GM23338 (cell line): ENCODE measurements at regions not wholly inside any gene's neighbourhood (a gene's known extent, or its start where the extent isn't known, plus 50 kb on each side); places are given as distances from the start of the nearest gene placed in this dataset.

Experiments
- ATAC-seq: fragments of 200-7000 bp; cut with Tn5 transposase; 3 replicates; pipeline ENCODE4 v1.9.1; 2020
- DNase-seq: peaks from one replicate; pipeline ENCODE4 v3.0.0-alpha.2; 2015; ENCODE audit warnings: low spot score
- H2AFZ ChIP-seq: fragments of 200-600 bp; sonication (generic); 2 replicates; pipeline ENCODE4 v1.8.0; 2016; ENCODE audit warnings: antibody characterized with exemption, mild to moderate bottlenecking, moderate library complexity
- H3F3A ChIP-seq: fragments of 200-600 bp; sonication (generic); replicated peaks from 2 replicates; pipeline ENCODE4 v1.8.0; 2017; ENCODE audit warnings: antibody characterized with exemption, mixed run types, low read depth
- H3K27ac ChIP-seq: fragments of 200-600 bp; sonication (generic); 2 replicates; pipeline ENCODE4 v1.6.1; 2016; ENCODE audit warnings: low read depth
- H3K27me3 ChIP-seq: fragments of 200-600 bp; sonication (generic); 2 replicates; pipeline ENCODE4 v1.8.0; 2016; ENCODE audit warnings: mild to moderate bottlenecking, mixed run types, moderate library complexity; ENCODE audit not compliant: insufficient read depth
- H3K36me3 ChIP-seq: fragments of 200-600 bp; sonication (generic); 2 replicates; pipeline ENCODE4 v1.8.0; 2016; ENCODE audit warnings: mild to moderate bottlenecking; ENCODE audit not compliant: insufficient read depth
- H3K4me1 ChIP-seq: fragments of 200-600 bp; sonication (generic); 2 replicates; pipeline ENCODE4 v1.8.0; 2016; ENCODE audit warnings: mild to moderate bottlenecking, moderate library complexity; ENCODE audit not compliant: insufficient read depth
- H3K4me2 ChIP-seq: fragments of 200-600 bp; sonication (generic); 2 replicates; pipeline ENCODE4 v1.7.1; 2017; ENCODE audit warnings: mixed run types
- H3K4me3 ChIP-seq: fragments of 200-600 bp; sonication (generic); 2 replicates; pipeline ENCODE4 v1.6.1; 2016; ENCODE audit warnings: mixed run types
- H3K79me2 ChIP-seq: fragments of 200-600 bp; sonication (generic); replicated peaks from 2 replicates; pipeline ENCODE4 v1.8.0; 2017; ENCODE audit warnings: mild to moderate bottlenecking; ENCODE audit not compliant: insufficient read depth
- H3K9me2 ChIP-seq: fragments of 200-600 bp; sonication (generic); 2 replicates; pipeline ENCODE4 v1.8.0; 2017; ENCODE audit not compliant: insufficient read depth
- H4K20me1 ChIP-seq: fragments of 200-600 bp; sonication (generic); replicated peaks from 2 replicates; pipeline ENCODE4 v1.8.0; 2017; ENCODE audit warnings: mild to moderate bottlenecking; ENCODE audit not compliant: insufficient read depth
- H3K27ac Mint-ChIP-seq: 2 replicates; pipeline ENCODE4 v1.8.0; 2020; ENCODE audit warnings: inconsistent platforms, mild to moderate bottlenecking, moderate library complexity, mixed read lengths
- H3K27me3 Mint-ChIP-seq: 3 replicates; pipeline ENCODE4 v1.8.0; 2022; ENCODE audit warnings: low read depth, mild to moderate bottlenecking, moderate library complexity, mixed read lengths, inconsistent platforms; ENCODE audit not compliant: insufficient read depth, poor library complexity
- H3K36me3 Mint-ChIP-seq: 3 replicates; pipeline ENCODE4 v1.8.0; 2021; ENCODE audit warnings: low read depth, mild to moderate bottlenecking, inconsistent platforms, moderate library complexity, mixed read lengths
- H3K4me1 Mint-ChIP-seq: 3 replicates; pipeline ENCODE4 v1.8.0; 2020; ENCODE audit warnings: mild to moderate bottlenecking, inconsistent platforms, mixed read lengths
- H3K4me3 Mint-ChIP-seq: 3 replicates; pipeline ENCODE4 v1.8.0; 2021; ENCODE audit warnings: moderate library complexity, mild to moderate bottlenecking, inconsistent platforms, mixed read lengths
- H3K9me3 Mint-ChIP-seq: 3 replicates; pipeline ENCODE4 v1.8.0; 2020; ENCODE audit warnings: moderate library complexity, mild to moderate bottlenecking, inconsistent platforms, mixed read lengths
- CTCF ChIP-seq, 2 experiments: fragments of 200-600 bp in 1 of 2; sonication (generic) in 1 of 2; conservative IDR thresholded peaks; 2 replicates each; pipeline versions ENCODE4 v1.5.1 to v1.6.1; 2016 to 2017; ENCODE audit warnings: antibody characterized with exemption in 2 of 2, low read depth in 2 of 2, mild to moderate bottlenecking in 2 of 2, moderate library complexity in 1 of 2
- EZH2 ChIP-seq: fragments of 200-600 bp; sonication (generic); IDR thresholded peaks from one replicate; pipeline ENCODE4 v1.8.0; 2017; ENCODE audit warnings: antibody characterized with exemption, mild to moderate bottlenecking, low read depth; ENCODE audit not compliant: unreplicated experiment
- EZH2phosphoT487 ChIP-seq: fragments of 200-600 bp; sonication (generic); IDR thresholded peaks from one replicate; pipeline ENCODE4 v1.8.1; 2018; ENCODE audit warnings: antibody characterized with exemption; ENCODE audit not compliant: unreplicated experiment
- JUNB ChIP-seq: IDR thresholded peaks from one replicate; pipeline ENCODE4 v1.6.1; 2016; ENCODE audit warnings: antibody characterized with exemption; ENCODE audit not compliant: unreplicated experiment
- POLR2AphosphoS5 ChIP-seq: IDR thresholded peaks from 2 replicates; pipeline ENCODE4 v1.6.1; 2016; ENCODE audit warnings: antibody characterized with exemption, low read depth
- REST ChIP-seq: IDR thresholded peaks from one replicate; pipeline ENCODE4 v1.6.1; 2018; ENCODE audit warnings: antibody characterized with exemption; ENCODE audit not compliant: unreplicated experiment
- ZNF114 ChIP-seq: fragments of 250-450 bp; sonication (Bioruptor Pico); IDR thresholded peaks from 2 replicates; pipeline ENCODE4 v1.5.0; 2020; ENCODE audit warnings: mild to moderate bottlenecking, moderate library complexity
- ZNF331 ChIP-seq: fragments of 250-450 bp; sonication (Bioruptor Pico); IDR thresholded peaks from 2 replicates; pipeline ENCODE4 v1.5.0; 2020; ENCODE audit warnings: low read depth, mild to moderate bottlenecking, moderate library complexity
- TF ChIP-seq, protein P1 (sequence below): fragments of 250-450 bp; sonication (Bioruptor Pico); IDR thresholded peaks from 2 replicates; pipeline ENCODE4 v1.5.0; 2020; ENCODE audit warnings: mild to moderate bottlenecking, moderate library complexity
- TF ChIP-seq, protein P2 (sequence below): IDR thresholded peaks from 2 replicates; pipeline ENCODE4 v1.6.1; 2016; ENCODE audit warnings: antibody characterized with exemption

- no peak overlapping the region for H3K27ac Mint-ChIP-seq
- ATAC-seq: no peak
Measured at GRCh38 chr6:132199343-132199742, 201.9 kb downstream of the MOXD1 start.

More at GRCh38 chr6:132199343-132199742, 201.9 kb downstream of the MOXD1 start:
- Histone ChIP-seq H2AFZ (no peak overlapping the region), H3K4me3 (no peak overlapping the region), H3F3A (no peaks in the 10 kb centered on the region), H3K79me2 (no peaks in the 10 kb centered on the region), H3K4me2 (no peak overlapping the region), H3K27me3 (no peaks in the 10 kb centered on the region), H3K36me3 (no peaks in the 10 kb centered on the region), H3K27ac (no peak overlapping the region), H3K4me1 (no peaks in the 10 kb centered on the region), H4K20me1 (no peaks in the 10 kb centered on the region), H3K9me2 (no peaks in the 10 kb centered on the region)
- no peak for TF ChIP-seq REST
- no peak for TF ChIP-seq EZH2phosphoT487
- TF ChIP-seq, protein P1, sequence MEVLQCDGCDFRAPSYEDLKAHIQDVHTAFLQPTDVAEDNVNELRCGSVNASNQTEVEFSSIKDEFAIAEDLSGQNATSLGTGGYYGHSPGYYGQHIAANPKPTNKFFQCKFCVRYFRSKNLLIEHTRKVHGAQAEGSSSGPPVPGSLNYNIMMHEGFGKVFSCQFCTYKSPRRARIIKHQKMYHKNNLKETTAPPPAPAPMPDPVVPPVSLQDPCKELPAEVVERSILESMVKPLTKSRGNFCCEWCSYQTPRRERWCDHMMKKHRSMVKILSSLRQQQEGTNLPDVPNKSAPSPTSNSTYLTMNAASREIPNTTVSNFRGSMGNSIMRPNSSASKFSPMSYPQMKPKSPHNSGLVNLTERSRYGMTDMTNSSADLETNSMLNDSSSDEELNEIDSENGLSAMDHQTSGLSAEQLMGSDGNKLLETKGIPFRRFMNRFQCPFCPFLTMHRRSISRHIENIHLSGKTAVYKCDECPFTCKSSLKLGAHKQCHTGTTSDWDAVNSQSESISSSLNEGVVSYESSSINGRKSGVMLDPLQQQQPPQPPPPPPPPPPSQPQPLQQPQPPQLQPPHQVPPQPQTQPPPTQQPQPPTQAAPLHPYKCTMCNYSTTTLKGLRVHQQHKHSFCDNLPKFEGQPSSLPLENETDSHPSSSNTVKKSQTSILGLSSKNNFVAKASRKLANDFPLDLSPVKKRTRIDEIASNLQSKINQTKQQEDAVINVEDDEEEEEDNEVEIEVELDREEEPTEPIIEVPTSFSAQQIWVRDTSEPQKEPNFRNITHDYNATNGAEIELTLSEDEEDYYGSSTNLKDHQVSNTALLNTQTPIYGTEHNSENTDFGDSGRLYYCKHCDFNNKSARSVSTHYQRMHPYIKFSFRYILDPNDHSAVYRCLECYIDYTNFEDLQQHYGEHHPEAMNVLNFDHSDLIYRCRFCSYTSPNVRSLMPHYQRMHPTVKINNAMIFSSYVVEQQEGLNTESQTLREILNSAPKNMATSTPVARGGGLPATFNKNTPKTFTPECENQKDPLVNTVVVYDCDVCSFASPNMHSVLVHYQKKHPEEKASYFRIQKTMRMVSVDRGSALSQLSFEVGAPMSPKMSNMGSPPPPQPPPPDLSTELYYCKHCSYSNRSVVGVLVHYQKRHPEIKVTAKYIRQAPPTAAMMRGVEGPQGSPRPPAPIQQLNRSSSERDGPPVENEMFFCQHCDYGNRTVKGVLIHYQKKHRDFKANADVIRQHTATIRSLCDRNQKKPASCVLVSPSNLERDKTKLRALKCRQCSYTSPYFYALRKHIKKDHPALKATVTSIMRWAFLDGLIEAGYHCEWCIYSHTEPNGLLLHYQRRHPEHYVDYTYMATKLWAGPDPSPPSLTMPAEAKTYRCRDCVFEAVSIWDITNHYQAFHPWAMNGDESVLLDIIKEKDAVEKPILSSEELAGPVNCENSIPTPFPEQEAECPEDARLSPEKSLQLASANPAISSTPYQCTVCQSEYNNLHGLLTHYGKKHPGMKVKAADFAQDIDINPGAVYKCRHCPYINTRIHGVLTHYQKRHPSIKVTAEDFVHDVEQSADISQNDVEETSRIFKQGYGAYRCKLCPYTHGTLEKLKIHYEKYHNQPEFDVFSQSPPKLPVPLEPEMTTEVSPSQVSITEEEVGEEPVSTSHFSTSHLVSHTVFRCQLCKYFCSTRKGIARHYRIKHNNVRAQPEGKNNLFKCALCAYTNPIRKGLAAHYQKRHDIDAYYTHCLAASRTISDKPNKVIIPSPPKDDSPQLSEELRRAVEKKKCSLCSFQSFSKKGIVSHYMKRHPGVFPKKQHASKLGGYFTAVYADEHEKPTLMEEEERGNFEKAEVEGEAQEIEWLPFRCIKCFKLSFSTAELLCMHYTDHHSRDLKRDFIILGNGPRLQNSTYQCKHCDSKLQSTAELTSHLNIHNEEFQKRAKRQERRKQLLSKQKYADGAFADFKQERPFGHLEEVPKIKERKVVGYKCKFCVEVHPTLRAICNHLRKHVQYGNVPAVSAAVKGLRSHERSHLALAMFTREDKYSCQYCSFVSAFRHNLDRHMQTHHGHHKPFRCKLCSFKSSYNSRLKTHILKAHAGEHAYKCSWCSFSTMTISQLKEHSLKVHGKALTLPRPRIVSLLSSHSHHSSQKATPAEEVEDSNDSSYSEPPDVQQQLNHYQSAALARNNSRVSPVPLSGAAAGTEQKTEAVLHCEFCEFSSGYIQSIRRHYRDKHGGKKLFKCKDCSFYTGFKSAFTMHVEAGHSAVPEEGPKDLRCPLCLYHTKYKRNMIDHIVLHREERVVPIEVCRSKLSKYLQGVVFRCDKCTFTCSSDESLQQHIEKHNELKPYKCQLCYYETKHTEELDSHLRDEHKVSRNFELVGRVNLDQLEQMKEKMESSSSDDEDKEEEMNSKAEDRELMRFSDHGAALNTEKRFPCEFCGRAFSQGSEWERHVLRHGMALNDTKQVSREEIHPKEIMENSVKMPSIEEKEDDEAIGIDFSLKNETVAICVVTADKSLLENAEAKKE (CRISPR knock-in tag): no peak
- TF ChIP-seq ZNF331 (CRISPR knock-in tag): no peak
- no peak for TF ChIP-seq POLR2AphosphoS5
- TF ChIP-seq JUNB: no peak
- TF ChIP-seq CTCF (conservative IDR thresholded peaks at IDR 0.05; ENCODE audit: low read depth in 2 of 2): no peak
- TF ChIP-seq ZNF114 (CRISPR knock-in tag): no peak
- TF ChIP-seq, protein P2, sequence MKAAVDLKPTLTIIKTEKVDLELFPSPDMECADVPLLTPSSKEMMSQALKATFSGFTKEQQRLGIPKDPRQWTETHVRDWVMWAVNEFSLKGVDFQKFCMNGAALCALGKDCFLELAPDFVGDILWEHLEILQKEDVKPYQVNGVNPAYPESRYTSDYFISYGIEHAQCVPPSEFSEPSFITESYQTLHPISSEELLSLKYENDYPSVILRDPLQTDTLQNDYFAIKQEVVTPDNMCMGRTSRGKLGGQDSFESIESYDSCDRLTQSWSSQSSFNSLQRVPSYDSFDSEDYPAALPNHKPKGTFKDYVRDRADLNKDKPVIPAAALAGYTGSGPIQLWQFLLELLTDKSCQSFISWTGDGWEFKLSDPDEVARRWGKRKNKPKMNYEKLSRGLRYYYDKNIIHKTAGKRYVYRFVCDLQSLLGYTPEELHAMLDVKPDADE: no peak
- TF ChIP-seq EZH2: no peak
- Mint-ChIP-seq H3K36me3 (no peaks in the 10 kb centered on the region), H3K27me3 (no peaks in the 10 kb centered on the region), H3K4me1 (peaks cover 5% of the 10 kb centered on the region; the same call in 2 of the 3 replicates), H3K9me3 (peaks cover 6% of the 10 kb centered on the region; the same call in 2 of the 3 replicates), H3K4me3 (no peak overlapping the region)
- no peak for DNase-seq
